Progenitor cell of endocrine pancreas (in vitro differentiated cells): ENCODE measurements at regions not wholly inside any gene's neighbourhood (a gene's known extent, or its start where the extent isn't known, plus 50 kb on each side); places are given as distances from the start of the nearest gene placed in this dataset.

Source experiments
- DNase-seq: peaks from one replicate; pipeline ENCODE4 v3.0.0; 2021; ENCODE audit warnings: low spot score; ENCODE audit not compliant: unreplicated experiment
- H3K27ac Mint-ChIP-seq: 2 replicates; pipeline ENCODE4 v1.8.0; 2021; ENCODE audit warnings: mild to moderate bottlenecking, moderate library complexity, mixed read lengths
- H3K27me3 Mint-ChIP-seq: 2 replicates; pipeline ENCODE4 v1.8.0; 2021; ENCODE audit warnings: mixed read lengths
- H3K36me3 Mint-ChIP-seq: 2 replicates; pipeline ENCODE4 v1.8.0; 2022; ENCODE audit warnings: mixed read lengths; ENCODE audit not compliant: insufficient read depth
- H3K4me1 Mint-ChIP-seq: 2 replicates; pipeline ENCODE4 v1.8.0; 2021; ENCODE audit warnings: low read depth, mixed read lengths
- H3K4me3 Mint-ChIP-seq: 2 replicates; pipeline ENCODE4 v1.8.0; 2021; ENCODE audit warnings: low read depth, mild to moderate bottlenecking, moderate library complexity, mixed read lengths
- H3K9me3 Mint-ChIP-seq: 2 replicates; pipeline ENCODE4 v1.8.0; 2021; ENCODE audit warnings: low read depth, mixed read lengths
- CTCF ChIP-seq: fragments of 200-600 bp; sonication (generic); IDR thresholded peaks from one replicate; pipeline ENCODE4 v1.5.0; 2021; ENCODE audit warnings: antibody characterized with exemption, mild to moderate bottlenecking; ENCODE audit not compliant: unreplicated experiment

- no peak for TF ChIP-seq CTCF
- Mint-ChIP-seq H3K36me3 (no peaks in the 10 kb centered on the region), H3K9me3 (no peaks in the 10 kb centered on the region), H3K4me3 (no peak overlapping the region), H3K27me3 (no peaks in the 10 kb centered on the region), H3K27ac (peak overlapping the region; percentile 54), H3K4me1 (peaks cover 6% of the 10 kb centered on the region)
- no peak for DNase-seq
These were observed 292.8 kb downstream of the CCDC85A start for GRCh38 chr2:56476509-56477071.

- no peaks in the 10 kb centered on the region for H3K36me3 Mint-ChIP-seq
- no peak for TF ChIP-seq CTCF
- H3K27me3 Mint-ChIP-seq, result no peaks in the 10 kb centered on the region
- H3K9me3 Mint-ChIP-seq, result no peaks in the 10 kb centered on the region
- no peak overlapping the region for H3K27ac Mint-ChIP-seq
- no peak for DNase-seq
- H3K4me3 Mint-ChIP-seq, result no peak overlapping the region
- peaks cover 6% of the 10 kb centered on the region for H3K4me1 Mint-ChIP-seq
These were observed 294.2 kb downstream of the CCDC85A start for GRCh38 chr2:56478027-56478426.

GRCh38 chr2:56483081-56483480, 299.3 kb downstream of the CCDC85A start:
- Mint-ChIP-seq H3K9me3 (peaks cover 3% of the 10 kb centered on the region), H3K27ac (no peak overlapping the region), H3K4me1 (no peaks in the 10 kb centered on the region), H3K4me3 (no peak overlapping the region), H3K36me3 (no peaks in the 10 kb centered on the region), H3K27me3 (no peaks in the 10 kb centered on the region)
- no peak for DNase-seq
- TF ChIP-seq CTCF, result no peak

- H3K36me3 Mint-ChIP-seq, result no peaks in the 10 kb centered on the region
- peaks cover 3% of the 10 kb centered on the region for H3K9me3 Mint-ChIP-seq
- H3K27me3 Mint-ChIP-seq, result no peaks in the 10 kb centered on the region
- no peak overlapping the region for H3K27ac Mint-ChIP-seq
- no peak overlapping the region for H3K4me3 Mint-ChIP-seq
- H3K4me1 Mint-ChIP-seq, result no peaks in the 10 kb centered on the region
- no peak for DNase-seq
- TF ChIP-seq CTCF, result no peak
These were observed 301.1 kb downstream of the CCDC85A start for GRCh38 chr2:56484906-56485305.

GRCh38 chr2:56500317-56500716, 316.5 kb downstream of the CCDC85A start:
- Mint-ChIP-seq H3K4me3 (no peak overlapping the region), H3K27ac (no peak overlapping the region), H3K9me3 (peaks cover 11% of the 10 kb centered on the region), H3K4me1 (no peaks in the 10 kb centered on the region), H3K27me3 (no peaks in the 10 kb centered on the region), H3K36me3 (no peaks in the 10 kb centered on the region)
- DNase-seq, result no peak
- no peak for TF ChIP-seq CTCF
